Thyroid gland (tissue), 4 donors: ENCODE measurements at regions not wholly inside any gene's neighbourhood (a gene's known extent, or its start where the extent isn't known, plus 50 kb on each side); places are given as distances from the start of the nearest gene placed in this dataset.

Experiments
- DNase-seq, 2 donors: peaks; one replicate each; pipeline ENCODE4 v3.0.0-alpha.2; 2019
- H3K27ac ChIP-seq, 3 donors: fragments of 200-600 bp; sonication (generic); 1 replicate in 2 of 3; 2 replicates in 1 of 3; pipeline ENCODE4 v1.5.1; 2016 to 2019; ENCODE audit warnings: mild to moderate bottlenecking in 1 of 3, moderate library complexity in 1 of 3
- H3K27me3 ChIP-seq: fragments of 200-600 bp; sonication (generic); one replicate; pipeline ENCODE4 v1.5.1; 2019
- H3K36me3 ChIP-seq, 2 donors: fragments of 200-600 bp; sonication (generic); one replicate each; pipeline ENCODE4 v1.5.1; 2016 to 2019
- H3K4me1 ChIP-seq, 2 donors: fragments of 200-600 bp; sonication (generic); one replicate each; pipeline ENCODE4 v1.5.1; 2017 to 2019
- H3K4me3 ChIP-seq, 3 donors: fragments of 200-600 bp; sonication (generic); replicated peaks in 1 of 3; 1 replicate in 2 of 3; 2 replicates in 1 of 3; pipeline ENCODE4 v1.5.1; 2016; ENCODE audit warnings: mild to moderate bottlenecking in 1 of 3
- H3K9me3 ChIP-seq: fragments of 200-600 bp; sonication (generic); one replicate; pipeline ENCODE4 v1.5.1; 2017
- CTCF ChIP-seq, 6 experiments: fragments of 200-600 bp in 3 of 6; fragments of 450-650 bp in 3 of 6; sonication (generic) in 3 of 6; IDR thresholded peaks; one replicate each; pipeline ENCODE4 v1.5.1; 2016 to 2019; ENCODE audit warnings: antibody characterized with exemption in 6 of 6, mild to moderate bottlenecking in 2 of 6, inconsistent platforms in 1 of 6, moderate library complexity in 1 of 6
- POLR2A ChIP-seq, 2 donors: fragments of 450-650 bp; IDR thresholded peaks; one replicate each; pipeline ENCODE4 v1.6.1; 2017; ENCODE audit warnings: antibody characterized with exemption in 2 of 2, mild to moderate bottlenecking in 2 of 2, moderate library complexity in 1 of 2
- WGBS, 2 donors: methylation state at CpG; one replicate each; pipeline ENCODE4 v1.1.5; 2017; 5-methylcytosine and 5-hydroxymethylcytosine counted together
- intact Hi-C: fragments of 100-400 bp; cut with DNase I; formaldehyde crosslinking; loops from one replicate; pipeline ENCODE4 v1.15.1; 2023

- intact Hi-C loops, result no loop called here
- WGBS, 2 donors, result 91 to 96% methylated on average over 7 of the region's 7 CpGs
- H3K36me3 ChIP-seq, result no peaks in the 10 kb centered on the region
Observed at GRCh38 chr2:58981237-58981636, 740.1 kb upstream of the FANCL start.

GRCh38 chr2:58976375-58977071 is 735.4 kb upstream of the FANCL start:
- Histone ChIP-seq H3K27me3 (no peaks in the 10 kb centered on the region), H3K4me3 (no peak overlapping the region), H3K9me3 (no peaks in the 10 kb centered on the region), H3K27ac (peak overlapping the region in 1 of 3 donors; percentile 70), H3K36me3 (no peaks in the 10 kb centered on the region), H3K4me1 (peaks cover 21 to 26% of the 10 kb centered on the region in 2 donors)
- DNase-seq, result no peak
- intact Hi-C loops, result no loop called here
- WGBS, 2 donors, result 44 to 53% methylated on average over 9 of the region's 9 CpGs
- TF ChIP-seq CTCF (IDR thresholded peaks at IDR 0.05) (no peak), POLR2A (IDR thresholded peaks at IDR 0.05) (no peak)

More at GRCh38 chr2:58981237-58981636, 740.1 kb upstream of the FANCL start:
- TF ChIP-seq POLR2A (IDR thresholded peaks at IDR 0.05) (no peak), CTCF (IDR thresholded peaks at IDR 0.05) (no peak)
- no peak for DNase-seq
- no peak overlapping the region for H3K4me3 ChIP-seq
- no peak overlapping the region for H3K27ac ChIP-seq
- no peaks in the 10 kb centered on the region for H3K9me3 ChIP-seq
- peaks cover 7% of the 10 kb centered on the region in 2 donors for H3K4me1 ChIP-seq
- H3K27me3 ChIP-seq, result no peaks in the 10 kb centered on the region

- 88 to 90% methylated on average over 7 of the region's 7 CpGs for WGBS, 2 donors
- H3K4me3 ChIP-seq, result no peak overlapping the region
- no peaks in the 10 kb centered on the region for H3K27me3 ChIP-seq
- peaks cover 21 to 26% of the 10 kb centered on the region in 2 donors for H3K4me1 ChIP-seq
- H3K27ac ChIP-seq, result no peak overlapping the region
- H3K36me3 ChIP-seq, result no peaks in the 10 kb centered on the region
- H3K9me3 ChIP-seq, result no peaks in the 10 kb centered on the region
- no peak for DNase-seq
- intact Hi-C loops, result no loop called here
- no peak for TF ChIP-seq POLR2A (IDR thresholded peaks at IDR 0.05)
- TF ChIP-seq CTCF (IDR thresholded peaks at IDR 0.05), result no peak
Observed at GRCh38 chr2:58974881-58975280, 733.8 kb upstream of the FANCL start.

- H3K4me3 ChIP-seq, result no peak overlapping the region
- no peaks in the 10 kb centered on the region for H3K36me3 ChIP-seq
- no peaks in the 10 kb centered on the region for H3K27me3 ChIP-seq
- H3K9me3 ChIP-seq, result no peaks in the 10 kb centered on the region
- no peak for TF ChIP-seq POLR2A (IDR thresholded peaks at IDR 0.05)
- TF ChIP-seq CTCF (IDR thresholded peaks at IDR 0.05), result no peak
- peaks cover 21 to 26% of the 10 kb centered on the region in 2 donors for H3K4me1 ChIP-seq
- H3K27ac ChIP-seq, result no peak overlapping the region
- no peak for DNase-seq
- 80 to 94% methylated on average over 2 of the region's 2 CpGs for WGBS, 2 donors
- intact Hi-C loops, result no loop called here
Observed at GRCh38 chr2:58974426-58974825, 733.3 kb upstream of the FANCL start.

GRCh38 chr2:58973811-58974281 is 732.7 kb upstream of the FANCL start:
- Histone ChIP-seq H3K4me3 (no peak overlapping the region), H3K27ac (no peak overlapping the region), H3K9me3 (no peaks in the 10 kb centered on the region), H3K4me1 (peaks cover 21 to 26% of the 10 kb centered on the region in 2 donors), H3K27me3 (no peaks in the 10 kb centered on the region), H3K36me3 (no peaks in the 10 kb centered on the region)
- peak; percentile 27 to 35 for DNase-seq
- TF ChIP-seq CTCF (IDR thresholded peaks at IDR 0.05) (no peak), POLR2A (IDR thresholded peaks at IDR 0.05) (no peak)
- 47 to 60% methylated on average over 6 of the region's 6 CpGs for WGBS, 2 donors
- intact Hi-C loops, result no loop called here
